H1 (cell line): ENCODE measurements at regions not wholly inside any gene's neighbourhood (a gene's known extent, or its start where the extent isn't known, plus 50 kb on each side); places are given as distances from the start of the nearest gene placed in this dataset.

Experiments
- CTCF ChIA-PET: fragments of 300-600 bp; sonication (Branson Sonifier 250); formaldehyde crosslinking; loops from one replicate; lab custom pipeline; 2021; ENCODE audit not compliant: partially characterized antibody; lab: Charles Lee
- POLR2A ChIA-PET: fragments of 300-600 bp; sonication (Branson Sonifier 250); formaldehyde crosslinking; loops from one replicate; lab custom pipeline; 2021; ENCODE audit warnings: inconsistent platforms; ENCODE audit not compliant: partially characterized antibody; lab: Charles Lee
- DNase-seq, 2 experiments: peaks; one replicate each; pipeline versions ENCODE4 v3.0.0 to v3.0.0-alpha.2; 2010 to 2022; ENCODE audit warnings: low spot score in 2 of 2, low read depth in 1 of 2, mixed read lengths in 1 of 2
- FAIRE-seq: peaks from 2 replicates; lab custom pipeline; 2011; peaks lifted over from hg19 to GRCh38; lab: Jason Lieb, UNC
- H2AFZ ChIP-seq: 2 replicates; pipeline ENCODE4 v1.8.1; 2012; ENCODE audit warnings: low read length, inconsistent platforms
- H2AK5ac ChIP-seq: 2 replicates; pipeline ENCODE4 v1.6.1; 2013; ENCODE audit warnings: low read depth, low read length
- H2BK120ac ChIP-seq: replicated peaks from 2 replicates; pipeline ENCODE3; 2013; ENCODE audit warnings: low read depth, low read length, inconsistent platforms
- H2BK12ac ChIP-seq: 2 replicates; pipeline ENCODE4 v1.6.1; 2013; ENCODE audit warnings: low read depth, low read length
- H2BK15ac ChIP-seq: 2 replicates; pipeline ENCODE4 v1.6.1; 2013; ENCODE audit warnings: low read length
- H2BK20ac ChIP-seq: 2 replicates; pipeline ENCODE4 v1.6.1; 2013; ENCODE audit warnings: low read length
- H2BK5ac ChIP-seq: 2 replicates; pipeline ENCODE4 v1.6.1; 2013; ENCODE audit warnings: low read depth, low read length
- H3K14ac ChIP-seq: 2 replicates; pipeline ENCODE4 v1.6.1; 2013; ENCODE audit warnings: inconsistent platforms; ENCODE audit not compliant: insufficient read length
- H3K18ac ChIP-seq: 2 replicates; pipeline ENCODE4 v1.6.1; 2013; ENCODE audit warnings: low read length; ENCODE audit errors: extremely low read depth
- H3K23ac ChIP-seq: 2 replicates; pipeline ENCODE4 v1.6.1; 2013; ENCODE audit warnings: inconsistent platforms; ENCODE audit not compliant: insufficient read length
- H3K23me2 ChIP-seq: 2 replicates; pipeline ENCODE4 v1.6.1; 2013; ENCODE audit warnings: low read depth, low read length
- H3K27ac ChIP-seq: 2 replicates; pipeline ENCODE4 v1.6.1; 2011; ENCODE audit warnings: low read depth, low read length, inconsistent platforms
- H3K27me3 ChIP-seq, 4 experiments: replicated peaks in 1 of 4; 1 replicate in 1 of 4; 2 replicates in 3 of 4; pipeline versions ENCODE4 v1.6.1 to v1.8.1; 2011 to 2013; ENCODE audit warnings: low read length in 3 of 4, mild to moderate bottlenecking in 3 of 4, inconsistent platforms in 2 of 4, mixed read lengths in 2 of 4, moderate library complexity in 1 of 4; ENCODE audit not compliant: control insufficient read depth in 3 of 4, insufficient read depth in 3 of 4; ENCODE audit errors: extremely low read depth in 1 of 4
- H3K36me3 ChIP-seq, 4 experiments: 2 replicates each; pipeline versions ENCODE4 v1.6.1 to v1.8.1; 2011 to 2013; ENCODE audit warnings: mild to moderate bottlenecking in 4 of 4, low read length in 3 of 4, moderate library complexity in 2 of 4, control low read depth in 1 of 4, inconsistent platforms in 1 of 4; ENCODE audit not compliant: insufficient read depth in 4 of 4, control insufficient read depth in 2 of 4
- H3K4ac ChIP-seq: replicated peaks from 2 replicates; pipeline ENCODE3; 2013; ENCODE audit warnings: low read length, low read depth, mixed read lengths, inconsistent platforms; ENCODE audit not compliant: insufficient read length
- H3K4me1 ChIP-seq, 4 experiments: replicated peaks in 1 of 4; 1 replicate in 1 of 4; 2 replicates in 3 of 4; pipeline versions ENCODE4 v1.6.1 to v1.8.1; 2011 to 2013; ENCODE audit warnings: low read length in 3 of 4, inconsistent platforms in 2 of 4, mixed read lengths in 1 of 4; ENCODE audit not compliant: insufficient read depth in 4 of 4, control insufficient read depth in 3 of 4
- H3K4me2 ChIP-seq, 2 experiments: 2 replicates each; pipeline versions ENCODE4 v1.6.1 to v1.8.1; 2011 to 2013; ENCODE audit warnings: low read depth in 2 of 2, low read length in 2 of 2, control low read depth in 1 of 2, inconsistent platforms in 1 of 2, mild to moderate bottlenecking in 1 of 2; ENCODE audit not compliant: insufficient read depth in 1 of 2
- H3K4me3 ChIP-seq, 4 experiments: fragments of 200-600, 300-600 bp in 1 of 4; sonication (generic), shearing (Covaris generic), sonication (Bioruptor Twin) in 1 of 4; 2 replicates each; pipeline versions ENCODE4 v1.5.1 to v1.8.1; 2011 to 2016; ENCODE audit warnings: low read length in 4 of 4, low read depth in 3 of 4, control low read depth in 2 of 4, inconsistent platforms in 2 of 4, mild to moderate bottlenecking in 2 of 4, mixed read lengths in 1 of 4, moderate library complexity in 1 of 4; ENCODE audit not compliant: insufficient read depth in 2 of 4; ENCODE audit errors: extremely low read depth in 1 of 4
- H3K56ac ChIP-seq: replicated peaks from 2 replicates; pipeline ENCODE3; 2013; ENCODE audit warnings: low read depth, mild to moderate bottlenecking, mixed read lengths, low read length, inconsistent platforms; ENCODE audit not compliant: insufficient read length
- H3K79me1 ChIP-seq: 2 replicates; pipeline ENCODE4 v1.6.1; 2013; ENCODE audit warnings: low read depth, low read length, control low read depth
- H3K79me2 ChIP-seq, 2 experiments: 2 replicates each; pipeline versions ENCODE4 v1.6.1 to v1.8.1; 2012 to 2013; ENCODE audit warnings: low read length in 2 of 2, mild to moderate bottlenecking in 2 of 2, inconsistent platforms in 1 of 2; ENCODE audit not compliant: insufficient read depth in 2 of 2, control insufficient read depth in 1 of 2
- H3K9ac ChIP-seq, 4 experiments: replicated peaks in 1 of 4; 1 replicate in 1 of 4; 2 replicates in 3 of 4; pipeline versions ENCODE4 v1.6.1 to v1.8.1; 2011 to 2013; ENCODE audit warnings: low read depth in 3 of 4, low read length in 3 of 4, control low read depth in 2 of 4, mild to moderate bottlenecking in 2 of 4, moderate library complexity in 2 of 4, inconsistent platforms in 1 of 4; ENCODE audit errors: extremely low read depth in 1 of 4
- H3K9me3 ChIP-seq, 2 experiments: 2 replicates each; pipeline versions ENCODE4 v1.6.1 to v1.8.1; 2012 to 2013; ENCODE audit warnings: mild to moderate bottlenecking in 2 of 2, moderate library complexity in 2 of 2, control low read depth in 1 of 2, inconsistent platforms in 1 of 2, low read depth in 1 of 2, low read length in 1 of 2, mixed read lengths in 1 of 2; ENCODE audit not compliant: insufficient read depth in 2 of 2
- H4K20me1 ChIP-seq, 2 experiments: replicated peaks in 1 of 2; 2 replicates each; pipeline versions ENCODE3 to v1.8.1; 2011 to 2013; ENCODE audit warnings: inconsistent platforms in 2 of 2, low read length in 2 of 2, mild to moderate bottlenecking in 1 of 2; ENCODE audit not compliant: insufficient read depth in 2 of 2, control insufficient read depth in 1 of 2
- H4K5ac ChIP-seq: 2 replicates; pipeline ENCODE4 v1.6.1; 2013; ENCODE audit warnings: low read length, low read depth, mixed read lengths, inconsistent platforms; ENCODE audit not compliant: insufficient read length
- H4K8ac ChIP-seq: 2 replicates; pipeline ENCODE4 v1.8.0; 2013; ENCODE audit warnings: mild to moderate bottlenecking, moderate library complexity, low read length, inconsistent platforms; ENCODE audit not compliant: insufficient read depth; ENCODE audit errors: extremely low read depth
- H4K91ac ChIP-seq: replicated peaks from 2 replicates; pipeline ENCODE3; 2013; ENCODE audit warnings: low read length, mixed read lengths, inconsistent platforms; ENCODE audit not compliant: insufficient read length
- BCL11A ChIP-seq, 2 experiments: IDR thresholded peaks; one replicate each; pipeline ENCODE4 v1.6.1; 2011; ENCODE audit warnings: low read depth in 2 of 2, low read length in 2 of 2, mild to moderate bottlenecking in 2 of 2
- CREB1 ChIP-seq: IDR thresholded peaks from 2 replicates; pipeline ENCODE4 v1.6.1; 2012; ENCODE audit warnings: inconsistent platforms
- GTF2F1 ChIP-seq: IDR thresholded peaks from 2 replicates; pipeline ENCODE4 v1.6.1; 2012; ENCODE audit warnings: low read depth, low read length, improper control_type of control experiment, borderline replicate concordance
- HDAC6 ChIP-seq: IDR thresholded peaks from one replicate; pipeline ENCODE4 v1.7.1; 2012; ENCODE audit warnings: low read depth, mild to moderate bottlenecking, inconsistent platforms, low read length, moderate library complexity
- JUND ChIP-seq: IDR thresholded peaks from 2 replicates; pipeline ENCODE4 v1.6.1; 2011; ENCODE audit warnings: mild to moderate bottlenecking, improper control_type of control experiment, low read length
- PHF8 ChIP-seq: fragments of 200-600 bp; sonication (generic); conservative IDR thresholded peaks from 2 replicates; pipeline ENCODE4 v1.7.1; 2012; ENCODE audit warnings: low read depth, mild to moderate bottlenecking, inconsistent platforms, low read length, moderate library complexity
- RFX5 ChIP-seq: IDR thresholded peaks from 2 replicates; pipeline ENCODE4 v1.6.1; 2011; ENCODE audit warnings: low read depth, low read length, improper control_type of control experiment, borderline replicate concordance
- SAP30 ChIP-seq: fragments of 300-600 bp; sonication (generic); IDR thresholded peaks from 2 replicates; pipeline ENCODE4 v1.7.1; 2012; ENCODE audit warnings: low read length, moderate library complexity, mild to moderate bottlenecking, inconsistent platforms; ENCODE audit not compliant: insufficient read depth, insufficient replicate concordance
- SIX5 ChIP-seq: IDR thresholded peaks from 2 replicates; pipeline ENCODE4 v1.6.1; 2011; ENCODE audit warnings: mild to moderate bottlenecking, low read depth, low read length
- SP1 ChIP-seq: IDR thresholded peaks from 2 replicates; pipeline ENCODE4 v1.6.1; 2011; ENCODE audit warnings: low read depth, low read length
- SP4 ChIP-seq: IDR thresholded peaks from 2 replicates; pipeline ENCODE4 v1.6.1; 2012; ENCODE audit warnings: low read length, inconsistent platforms
- TCF12 ChIP-seq: IDR thresholded peaks from 2 replicates; pipeline ENCODE4 v1.6.1; 2011; ENCODE audit warnings: low read depth, mild to moderate bottlenecking, low read length
- WGBS, 2 experiments: shearing (Covaris generic) in 1 of 2; methylation state at CpG; one replicate each; pipeline versions ENCODE4 v1.1.6 to v1.1.7; 2013 to 2015; ENCODE audit warnings: low lambda C conversion rate in 2 of 2, mixed read lengths in 2 of 2, inconsistent platforms in 1 of 2, low coverage in 1 of 2, missing lambda C conversion rate in 1 of 2; ENCODE audit not compliant: insufficient replicate concordance in 2 of 2, insufficient coverage in 1 of 2, insufficient read length in 1 of 2; ENCODE audit errors: extremely low coverage in 1 of 2, missing lambda C conversion rate in 1 of 2; 5-methylcytosine and 5-hydroxymethylcytosine counted together
- TF ChIP-seq, protein P1 (sequence below), 3 experiments: IDR thresholded peaks; 1 replicate in 2 of 3; 2 replicates in 1 of 3; pipeline versions ENCODE4 v1.5.1 to v1.6.1; 2011; ENCODE audit warnings: low read length in 3 of 3, mild to moderate bottlenecking in 3 of 3, inconsistent platforms in 2 of 3, low read depth in 1 of 3, moderate library complexity in 1 of 3; ENCODE audit not compliant: insufficient read depth in 1 of 3; ENCODE audit errors: control extremely low read depth in 1 of 3

DNA sequence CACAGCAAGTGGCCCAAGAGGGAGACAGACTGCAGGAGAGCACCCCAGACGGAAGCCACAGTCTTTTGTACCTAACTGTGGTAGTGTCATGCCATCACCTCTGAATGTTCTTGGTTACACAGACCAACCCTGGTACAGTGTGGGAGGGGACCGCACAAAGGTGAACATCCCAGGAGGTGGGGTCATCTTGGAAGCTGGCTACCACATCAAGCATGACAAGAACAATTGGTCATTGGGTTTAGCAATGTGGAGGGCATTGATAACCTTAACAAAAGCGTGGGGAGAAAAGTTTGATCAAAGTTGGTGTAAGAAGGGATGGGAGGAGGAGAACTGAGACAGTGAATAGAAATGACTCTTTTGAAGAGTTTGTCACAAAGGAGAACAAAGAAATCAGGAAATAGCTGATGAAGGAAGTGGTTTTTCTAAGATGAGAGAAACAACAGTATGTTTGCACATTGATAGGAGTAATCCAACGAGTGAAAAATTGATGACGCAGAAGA lies 87.1 kb upstream of the CACNA1E start:
- Histone ChIP-seq H2BK5ac (no peak overlapping the region), H3K56ac (no peak overlapping the region), H3K9me3 (no peaks in the 10 kb centered on the region), H3K23me2 (peaks cover 2% of the 10 kb centered on the region; the same call in 1 of the 2 replicates), H3K4ac (no peak overlapping the region), H4K8ac (no peak overlapping the region), H2BK15ac (no peak overlapping the region), H2BK120ac (no peak overlapping the region), H3K27ac (no peak overlapping the region), H2AK5ac (no peak overlapping the region), H3K36me3 (no peaks in the 10 kb centered on the region), H3K27me3 (0 out of 7 replicates have a peak, but pooled peaks cover 0 to 2% (median 0%) of the 10 kb centered on the region in 4 experiments), H3K79me2 (no peaks in the 10 kb centered on the region), H3K23ac (no peak overlapping the region), H2BK12ac (no peak overlapping the region), H4K5ac (no peak overlapping the region), H3K4me1 (no peaks in the 10 kb centered on the region), H2BK20ac (no peak overlapping the region), H3K18ac (no peak overlapping the region), H3K9ac (no peak overlapping the region), H2AFZ (no peak overlapping the region), H3K4me2 (no peak overlapping the region), H3K14ac (no peak overlapping the region), H4K91ac (no peak overlapping the region), H4K20me1 (no peaks in the 10 kb centered on the region), H3K79me1 (no peaks in the 10 kb centered on the region), H3K4me3 (no peak overlapping the region)
- WGBS, 2 experiments, result 93% methylated on average over 5 of the region's 5 CpGs; no CpG with 5 or more reads in 1 of the 2 experiments
- CTCF ChIA-PET, result interaction anchor here (0.7 to 2.8 kb wide), 9 partner anchors 12 to 206 kb away, joined by 3 to 9 read pairs (median 4); no protein-coding TSS in a partner anchor
- FAIRE-seq, result no peak
- POLR2A ChIA-PET, result no interaction called here
- DNase-seq, result no peak
- no peak for TF ChIP-seq HDAC6
- no peak for TF ChIP-seq CREB1
- no peak for TF ChIP-seq PHF8
- TF ChIP-seq RFX5, result no peak
- no peak for TF ChIP-seq SP1
- TF ChIP-seq, protein P1, sequence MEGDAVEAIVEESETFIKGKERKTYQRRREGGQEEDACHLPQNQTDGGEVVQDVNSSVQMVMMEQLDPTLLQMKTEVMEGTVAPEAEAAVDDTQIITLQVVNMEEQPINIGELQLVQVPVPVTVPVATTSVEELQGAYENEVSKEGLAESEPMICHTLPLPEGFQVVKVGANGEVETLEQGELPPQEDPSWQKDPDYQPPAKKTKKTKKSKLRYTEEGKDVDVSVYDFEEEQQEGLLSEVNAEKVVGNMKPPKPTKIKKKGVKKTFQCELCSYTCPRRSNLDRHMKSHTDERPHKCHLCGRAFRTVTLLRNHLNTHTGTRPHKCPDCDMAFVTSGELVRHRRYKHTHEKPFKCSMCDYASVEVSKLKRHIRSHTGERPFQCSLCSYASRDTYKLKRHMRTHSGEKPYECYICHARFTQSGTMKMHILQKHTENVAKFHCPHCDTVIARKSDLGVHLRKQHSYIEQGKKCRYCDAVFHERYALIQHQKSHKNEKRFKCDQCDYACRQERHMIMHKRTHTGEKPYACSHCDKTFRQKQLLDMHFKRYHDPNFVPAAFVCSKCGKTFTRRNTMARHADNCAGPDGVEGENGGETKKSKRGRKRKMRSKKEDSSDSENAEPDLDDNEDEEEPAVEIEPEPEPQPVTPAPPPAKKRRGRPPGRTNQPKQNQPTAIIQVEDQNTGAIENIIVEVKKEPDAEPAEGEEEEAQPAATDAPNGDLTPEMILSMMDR (IDR thresholded peaks at IDR 0.05; ENCODE audit: control extremely low read depth in 1 of 3, insufficient read depth in 1 of 3, low read depth in 1 of 3, low read length in 3 of 3), result no peak
- TF ChIP-seq JUND, result no peak
- no peak for TF ChIP-seq TCF12
- no peak for TF ChIP-seq SP4
- no peak for TF ChIP-seq BCL11A (IDR thresholded peaks at IDR 0.05; ENCODE audit: low read depth in 2 of 2, low read length in 2 of 2)
- no peak for TF ChIP-seq GTF2F1
- no peak for TF ChIP-seq SIX5
- TF ChIP-seq SAP30, result no peak
